Skin epidermis (tissue), 12 donors: ENCODE measurements at regions not wholly inside any gene's neighbourhood (a gene's known extent, or its start where the extent isn't known, plus 50 kb on each side); places are given as distances from the start of the nearest gene placed in this dataset.
A peak's percentile ranks its signal among the peaks of the same experiment; 100 is the strongest.
"Not testable (repeated sequence)": the region's sequence is repeated elsewhere in the genome, so short reads cannot be mapped to it uniquely, and the experiment has no call there.

Source experiments
- H3K27ac ChIP-seq, 21 experiments: fragments of 200-600 bp; sonication (generic) in 11 of 21; one replicate each; pipeline ENCODE4 v1.5.0; 2020; ENCODE audit warnings: mild to moderate bottlenecking in 3 of 21, inconsistent platforms in 2 of 21, moderate library complexity in 2 of 21
- H3K4me3 ChIP-seq, 7 experiments: fragments of 200-600 bp; sonication (generic) in 2 of 7; one replicate each; pipeline ENCODE4 v1.5.0; 2020; ENCODE audit warnings: inconsistent platforms in 2 of 7, mild to moderate bottlenecking in 2 of 7, moderate library complexity in 1 of 7

DNA sequence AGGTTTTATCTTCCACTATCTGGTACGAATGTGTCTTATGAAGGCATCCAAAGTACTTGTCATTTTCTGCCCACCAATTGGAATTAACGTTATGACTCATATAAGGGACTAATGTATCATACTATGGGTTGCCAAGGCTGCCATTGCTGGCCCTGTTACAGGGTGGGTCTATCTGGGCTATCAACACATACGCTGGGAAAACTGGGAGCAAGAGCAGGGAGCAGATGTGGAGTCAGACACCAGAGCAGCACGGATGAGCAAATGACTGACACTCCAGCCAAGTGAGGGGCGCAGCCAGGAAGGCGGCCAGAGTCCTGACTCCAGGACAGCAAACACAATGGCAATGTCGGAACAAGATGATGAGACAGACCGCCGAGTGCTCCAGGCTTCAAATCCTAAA, 145.9 kb downstream of the COPS8 start:
- H3K27ac ChIP-seq = peak overlapping the region in 9 of 21 experiments; percentile 9 to 77 (median 42)
- no peak overlapping the region for H3K4me3 ChIP-seq

DNA sequence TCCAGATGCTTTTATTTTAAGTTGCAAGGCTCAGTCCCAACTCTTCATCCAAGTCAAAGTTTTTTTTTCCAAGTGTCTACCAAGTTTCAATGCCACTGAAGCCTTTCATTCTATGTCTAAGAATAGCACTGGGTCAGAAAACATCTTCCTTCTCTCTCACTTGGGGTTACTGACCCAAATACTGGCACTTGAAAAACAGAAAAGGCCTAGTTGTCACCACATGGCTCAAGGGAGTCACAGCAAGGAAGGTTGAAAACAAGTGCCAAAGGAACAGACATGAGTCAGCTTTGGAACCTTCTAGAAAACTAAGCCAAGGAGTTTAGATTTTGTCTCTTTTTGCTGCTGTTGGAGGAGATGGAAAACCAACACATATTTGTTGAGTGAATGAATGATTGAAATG, 146.5 kb downstream of the COPS8 start:
- Histone ChIP-seq H3K4me3 (no peak overlapping the region), H3K27ac (peak overlapping the region in 5 of 21 experiments; percentile 19 to 76 (median 37))

DNA sequence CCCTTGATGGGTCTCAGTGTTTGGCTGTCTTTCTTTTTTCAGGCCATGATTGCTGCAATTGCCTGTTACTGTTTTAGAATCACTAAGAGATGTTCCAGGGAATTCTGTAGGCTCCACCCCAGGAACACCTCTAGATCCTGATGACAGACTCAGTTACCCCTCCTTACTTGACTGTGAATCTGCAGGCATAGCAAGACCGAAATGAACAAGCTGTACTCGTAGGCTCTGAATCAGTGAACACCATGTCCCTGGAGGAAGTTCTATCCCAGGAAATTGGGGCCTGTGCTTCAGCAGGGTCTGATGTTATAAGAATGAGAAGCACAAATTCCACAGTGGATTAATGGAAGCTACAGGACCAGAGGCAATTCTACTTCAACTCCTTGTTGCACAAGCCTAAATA, 148.6 kb downstream of the COPS8 start:
- Histone ChIP-seq H3K4me3 (no peak overlapping the region), H3K27ac (peak overlapping the region in 1 of 21 experiments; percentile 21)

DNA sequence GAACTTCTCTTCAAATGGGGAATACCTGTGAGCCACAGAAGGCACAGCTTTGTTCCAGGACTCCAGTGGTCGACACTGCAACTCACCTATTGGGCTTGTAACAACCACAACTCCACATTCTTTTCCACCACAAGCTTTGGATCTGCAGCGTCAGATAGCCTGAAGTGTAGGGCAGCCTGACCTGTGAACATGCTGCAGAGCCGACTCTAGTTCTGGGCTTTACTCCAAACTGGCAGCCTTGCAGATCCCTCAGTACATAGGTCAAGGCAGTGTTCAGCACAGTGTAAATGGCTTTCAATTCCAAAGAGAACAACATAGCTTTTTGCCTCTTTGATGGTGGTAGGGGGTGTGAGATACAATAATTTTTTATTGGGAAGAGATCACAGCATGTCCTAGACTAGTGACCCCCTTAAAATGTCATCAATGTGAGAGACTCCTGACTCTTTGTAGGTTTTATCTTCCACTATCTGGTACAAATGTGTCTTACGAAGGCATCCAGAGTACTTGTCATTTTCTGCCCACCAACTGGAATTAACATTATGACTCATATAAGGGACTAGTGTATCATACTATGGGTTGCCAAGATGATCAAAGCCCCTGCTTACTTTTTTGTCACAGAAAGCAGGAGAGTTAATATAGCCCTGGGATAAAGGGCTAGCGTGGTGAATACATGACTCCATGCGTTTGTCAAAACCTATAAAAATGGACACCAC, 149.8 kb downstream of the COPS8 start:
- Histone ChIP-seq H3K27ac (peak overlapping the region in 3 of 21 experiments; percentile 8 to 52 (median 10)), H3K4me3 (no peak overlapping the region)

DNA sequence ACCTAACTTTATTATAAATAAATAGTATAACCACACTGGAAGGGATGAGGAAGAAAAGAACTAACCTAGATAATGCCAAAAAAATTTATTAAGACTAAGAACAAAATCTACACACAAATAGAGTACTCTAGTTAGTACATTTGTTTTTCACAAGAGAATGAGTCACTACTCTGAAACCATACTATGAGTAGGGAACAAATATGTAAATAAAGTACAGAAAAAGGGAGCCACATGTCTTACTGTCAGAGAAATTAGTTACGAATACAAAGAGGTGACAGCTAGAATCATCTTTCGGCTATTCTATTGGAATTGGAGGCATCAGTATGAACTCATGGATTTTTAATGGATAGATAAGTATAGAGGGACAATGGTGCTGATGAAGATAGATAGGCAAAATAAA, 150.5 kb downstream of the COPS8 start:
- H3K27ac ChIP-seq = no peak overlapping the region

DNA sequence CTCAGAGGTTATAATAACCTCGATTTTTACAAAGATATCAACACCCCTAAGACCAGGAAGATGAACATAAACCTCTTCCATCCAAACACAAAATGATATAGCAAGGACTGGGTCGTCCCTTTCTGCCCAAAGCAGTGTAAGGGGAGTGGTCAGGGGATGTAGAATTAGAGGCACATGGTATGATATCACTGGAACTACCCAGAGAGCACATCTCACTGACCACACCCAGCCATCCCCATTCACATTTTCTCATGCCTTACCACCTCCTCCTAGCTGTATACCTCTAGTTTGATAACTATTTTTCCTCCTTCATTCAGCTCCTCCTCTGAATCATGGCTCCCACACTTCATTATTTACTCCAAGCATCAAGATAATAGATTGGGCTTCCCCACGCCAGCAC, 152.6 kb downstream of the COPS8 start:
- Histone ChIP-seq H3K4me3 (no peak overlapping the region), H3K27ac (no peak overlapping the region)

More for the DNA sequence above, 150.5 kb downstream of the COPS8 start:
- no peak overlapping the region for H3K4me3 ChIP-seq

DNA sequence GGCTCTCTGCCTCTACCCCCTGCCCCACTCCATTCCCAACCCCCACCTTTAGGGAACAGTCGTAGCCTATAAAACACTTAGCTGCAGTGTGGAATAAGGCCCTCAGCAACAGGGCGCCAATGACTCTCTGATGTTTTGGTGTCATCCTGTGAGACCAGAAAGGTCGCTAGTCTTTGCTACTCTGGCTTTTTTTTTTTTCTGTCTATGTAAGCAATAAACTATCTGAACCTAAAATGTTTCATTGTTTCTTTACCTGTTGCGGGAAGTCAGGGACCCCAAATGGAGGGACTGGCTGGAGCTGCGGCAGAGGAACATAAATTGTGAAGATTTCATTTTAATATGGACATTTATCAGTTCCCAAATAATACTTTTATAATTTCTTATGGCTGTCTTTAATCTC, 154.6 kb downstream of the COPS8 start:
- H3K4me3 ChIP-seq = no peak overlapping the region
- no peak overlapping the region for H3K27ac ChIP-seq

DNA sequence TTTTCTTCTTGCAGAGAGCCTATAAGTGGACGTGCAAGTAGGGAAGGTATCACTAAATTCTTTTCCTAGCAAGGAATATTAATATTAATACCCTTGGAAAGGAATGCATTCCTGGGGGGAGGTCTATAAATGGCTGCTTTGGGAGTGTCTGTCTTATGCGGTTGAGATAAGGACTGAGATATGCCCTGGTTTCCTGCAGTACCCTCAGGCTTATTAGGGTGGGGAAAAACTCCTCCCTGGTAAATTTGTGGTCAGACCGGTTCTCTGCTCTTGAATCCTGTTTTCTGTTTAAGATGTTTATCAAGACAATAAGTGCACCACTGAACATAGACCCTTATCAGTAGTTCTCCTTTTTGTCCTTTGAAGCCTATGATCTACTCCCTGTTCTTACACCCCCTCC, 155.2 kb downstream of the COPS8 start:
- H3K4me3 ChIP-seq, H3K27ac ChIP-seq: not testable (repeated sequence)

DNA sequence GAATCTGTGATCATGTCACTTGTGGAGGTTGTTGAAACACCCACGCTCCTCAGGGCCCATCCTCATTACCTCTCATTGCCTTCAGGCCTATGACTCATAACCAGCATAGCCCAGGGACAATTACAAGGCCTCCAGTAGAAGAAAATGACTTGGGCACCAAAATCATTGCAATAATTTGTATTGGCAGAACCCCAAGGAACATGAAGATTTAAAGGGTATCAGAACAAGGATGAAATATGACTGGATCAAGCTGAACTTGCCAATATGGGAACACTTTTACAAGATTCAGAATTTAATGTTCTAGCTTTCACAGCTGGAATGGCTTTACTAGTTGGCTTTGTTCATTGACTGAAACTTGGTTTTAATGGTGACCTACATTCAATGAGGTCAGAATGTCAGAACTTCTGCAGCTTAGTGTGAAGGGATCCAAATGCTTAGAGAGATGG, 156.4 kb downstream of the COPS8 start:
- Histone ChIP-seq H3K4me3 (no peak overlapping the region), H3K27ac (peak overlapping the region in 2 of 21 experiments; percentile 8 to 23)

DNA sequence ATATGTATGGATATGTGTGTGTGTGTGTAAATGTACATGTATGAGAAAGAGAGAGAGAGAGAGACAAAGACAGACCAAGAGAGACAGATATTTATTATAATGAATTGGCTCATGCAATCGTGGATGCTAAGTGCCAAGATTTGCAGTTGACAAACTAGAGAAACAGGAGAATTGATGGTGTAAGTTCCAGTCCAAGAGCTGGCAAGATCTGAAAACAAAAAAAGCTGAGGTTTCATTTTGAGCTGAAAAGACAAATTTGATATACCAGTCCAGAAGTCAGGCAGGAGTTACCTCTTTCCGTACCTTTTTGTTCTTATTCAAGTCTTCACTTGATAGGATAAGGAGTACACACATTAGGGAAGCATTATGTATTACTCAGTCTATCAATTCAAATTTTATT, 157.8 kb downstream of the COPS8 start:
- Histone ChIP-seq H3K27ac (peak overlapping the region in 1 of 21 experiments; percentile 65), H3K4me3 (no peak overlapping the region)

DNA sequence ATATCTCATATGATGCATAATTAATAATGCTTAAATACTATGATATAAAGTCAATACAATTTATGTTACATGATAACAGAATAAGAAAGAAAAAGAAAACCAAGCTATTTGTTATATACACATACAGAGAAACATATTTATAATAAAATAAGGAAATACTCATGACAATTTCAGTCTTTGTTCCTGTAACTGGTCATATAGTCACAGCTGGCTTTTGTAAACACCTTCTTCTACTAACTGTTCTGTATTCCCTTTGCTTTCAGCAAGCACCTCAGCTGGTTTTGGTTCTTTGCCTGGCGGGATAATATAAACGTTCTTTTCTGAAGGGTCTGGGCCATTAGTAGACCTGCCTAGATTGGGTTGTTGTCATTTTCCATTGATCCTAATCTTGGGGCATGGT, 158.5 kb downstream of the COPS8 start:
- peak overlapping the region in 14 of 21 experiments; percentile 5 to 77 (median 48) for H3K27ac ChIP-seq
- H3K4me3 ChIP-seq = no peak overlapping the region

DNA sequence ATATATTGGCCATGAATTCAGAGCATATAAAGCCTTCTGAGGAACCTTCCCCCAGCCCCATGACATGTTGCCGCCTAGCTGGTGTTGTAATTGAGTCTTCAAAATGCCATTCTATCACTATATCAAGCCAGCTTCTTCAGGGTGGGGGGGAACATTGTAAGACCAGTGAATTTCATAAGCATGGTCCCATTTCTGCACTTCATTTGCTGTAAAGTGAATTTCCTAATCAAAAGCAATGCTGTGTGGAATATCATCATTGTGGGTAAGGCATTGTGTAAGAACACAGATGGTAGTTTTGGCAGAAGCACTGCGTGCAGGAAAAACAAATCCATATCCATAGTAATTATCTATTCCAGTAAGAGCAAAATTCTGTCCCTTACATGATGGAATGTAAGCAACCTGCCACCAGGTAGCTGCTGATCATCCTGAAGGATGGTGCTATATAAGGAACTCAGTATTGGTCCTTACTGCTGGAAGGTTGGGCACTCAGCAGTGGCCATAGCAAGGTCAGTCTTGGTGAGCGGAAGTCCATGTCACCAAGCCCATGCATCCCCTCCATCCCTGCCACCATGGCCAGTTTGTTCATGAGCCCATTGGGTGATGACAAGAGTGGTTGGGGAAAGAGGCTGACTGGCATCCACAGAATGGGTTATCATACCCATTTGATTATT, 159.4 kb downstream of the COPS8 start:
- Histone ChIP-seq H3K4me3 (no peak overlapping the region), H3K27ac (peak overlapping the region in 14 of 21 experiments; percentile 2 to 77 (median 60))

DNA sequence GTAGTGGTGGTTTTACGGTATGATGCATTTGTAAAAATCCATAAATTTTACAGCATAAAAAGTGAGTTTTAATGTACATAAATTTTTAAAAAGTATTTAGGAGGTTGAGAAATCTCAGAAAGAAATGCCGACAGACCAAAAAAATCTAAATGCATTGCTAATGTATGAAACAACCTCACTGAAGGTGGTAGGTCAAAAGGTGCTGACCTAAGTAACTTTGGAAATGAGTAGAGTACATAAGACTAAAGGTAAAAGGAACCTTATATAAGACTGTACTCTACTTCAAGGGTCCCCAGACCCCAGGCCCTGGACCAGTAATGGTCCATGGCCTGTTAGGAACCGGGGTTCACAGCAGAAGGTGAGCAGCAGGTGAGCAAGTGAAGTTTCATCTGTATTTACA, 163.4 kb downstream of the COL6A3 start:
- H3K4me3 ChIP-seq = no peak overlapping the region

DNA sequence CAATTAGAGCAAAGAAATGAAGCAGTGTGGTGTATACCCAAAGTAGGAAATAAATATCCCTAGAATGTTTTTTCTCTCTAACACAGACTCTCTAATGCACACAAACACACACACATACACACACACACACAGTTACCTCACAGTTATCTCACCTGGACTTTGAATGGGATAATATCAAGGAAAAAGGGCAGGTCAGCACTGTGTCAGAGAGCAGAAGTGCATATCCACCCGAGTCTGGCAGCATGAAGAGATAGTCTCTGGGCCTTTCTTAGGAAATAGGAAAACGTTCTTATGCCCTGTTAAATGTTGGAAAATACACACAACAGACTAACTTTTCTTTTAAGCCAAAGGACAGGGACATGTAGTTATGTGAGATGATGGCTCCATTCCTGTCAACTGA, 162.0 kb downstream of the COL6A3 start:
- Histone ChIP-seq H3K4me3 (no peak overlapping the region), H3K27ac (no peak overlapping the region)

More for the DNA sequence above, 163.4 kb downstream of the COL6A3 start:
- no peak overlapping the region for H3K27ac ChIP-seq

DNA sequence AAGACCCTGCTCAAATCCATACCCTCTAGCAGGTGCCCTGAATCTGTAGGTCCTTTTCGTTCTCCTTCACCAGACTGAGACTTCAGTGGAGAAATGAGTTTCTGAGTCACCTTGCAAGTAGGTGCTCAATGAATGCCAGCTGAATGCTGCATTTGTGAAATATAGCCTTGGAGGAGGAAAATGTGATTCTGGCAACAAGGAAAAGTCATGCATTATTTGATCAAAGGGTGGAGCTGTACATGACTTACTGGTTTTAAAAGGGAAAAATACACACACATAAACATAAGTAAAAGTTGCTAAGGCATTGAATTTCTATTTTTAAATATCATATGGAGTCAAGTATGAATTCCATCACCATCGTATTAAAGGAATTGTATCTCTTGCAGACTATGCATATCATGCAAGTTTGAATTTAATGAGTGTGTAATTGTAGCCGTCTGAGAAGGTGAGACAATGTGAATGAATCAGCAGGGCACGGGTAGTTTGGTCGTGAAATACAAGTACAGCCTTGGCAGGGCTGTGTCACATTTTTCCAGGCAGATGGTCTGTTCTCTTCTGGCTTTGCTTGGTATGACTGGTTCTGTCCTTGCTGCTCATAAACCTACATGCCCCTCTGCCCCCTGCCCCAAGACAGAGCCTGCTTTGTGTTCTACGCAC, 160.8 kb downstream of the COL6A3 start:
- Histone ChIP-seq H3K27ac (peak overlapping the region in 7 of 21 experiments; percentile 38 to 87 (median 55)), H3K4me3 (no peak overlapping the region)

DNA sequence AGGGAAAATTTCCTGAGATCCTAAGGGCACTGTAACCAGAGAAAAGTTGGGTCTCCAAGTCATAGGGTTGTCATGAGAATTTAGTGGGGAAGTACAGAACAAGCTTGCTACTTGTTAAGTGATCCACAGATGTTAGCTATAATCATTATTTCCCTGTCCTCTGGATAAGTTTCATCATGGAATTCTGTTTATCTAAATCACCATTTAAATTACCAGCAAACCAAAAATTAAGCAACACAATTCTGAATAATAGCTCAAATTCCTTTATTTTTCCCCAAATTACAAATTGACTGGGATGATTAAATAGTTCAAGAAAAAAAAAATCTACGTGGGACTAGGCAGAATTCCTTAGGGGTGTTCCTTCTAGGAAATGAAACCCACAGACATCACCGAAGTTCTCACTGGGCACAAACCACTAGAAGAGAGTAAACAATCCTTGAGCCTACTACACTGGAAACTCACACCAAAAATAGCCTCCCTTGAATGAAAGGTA, 159.5 kb downstream of the COL6A3 start:
- Histone ChIP-seq H3K4me3 (no peak overlapping the region), H3K27ac (peak overlapping the region in 10 of 21 experiments; percentile 18 to 94 (median 70))

DNA sequence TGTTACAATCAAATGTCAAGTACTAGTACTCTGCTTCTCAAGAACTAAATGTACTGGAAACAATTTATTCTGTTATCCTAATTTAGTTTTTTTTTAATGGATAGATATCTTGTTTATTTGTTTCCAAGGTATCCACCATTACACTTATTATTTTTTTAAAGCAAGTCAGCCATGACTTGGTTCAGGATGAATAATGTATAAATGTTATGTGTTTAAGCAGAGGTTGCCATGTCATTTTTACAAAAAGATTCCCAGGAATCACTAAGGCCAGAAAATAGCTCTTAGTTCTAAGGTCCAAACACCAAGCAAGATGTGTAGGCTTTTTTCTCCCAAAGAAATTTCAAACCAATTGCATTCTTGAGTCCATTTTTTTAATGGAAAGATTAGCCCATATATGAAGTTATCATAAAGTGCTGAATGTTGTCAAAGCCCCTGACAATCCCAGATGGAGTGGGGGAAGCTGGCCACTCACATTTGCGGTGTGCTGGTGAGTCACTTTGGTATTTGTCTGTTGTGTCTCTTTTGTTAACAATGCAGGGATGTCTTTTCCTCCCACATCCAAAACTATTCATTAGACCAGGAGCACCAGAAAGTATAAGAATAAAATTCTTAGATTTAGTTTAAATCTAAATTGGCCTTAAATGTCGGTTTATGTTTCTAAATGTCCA, 158.9 kb downstream of the COL6A3 start:
- Histone ChIP-seq H3K27ac (peak overlapping the region in 12 of 21 experiments; percentile 6 to 94 (median 72)), H3K4me3 (no peak overlapping the region)

DNA sequence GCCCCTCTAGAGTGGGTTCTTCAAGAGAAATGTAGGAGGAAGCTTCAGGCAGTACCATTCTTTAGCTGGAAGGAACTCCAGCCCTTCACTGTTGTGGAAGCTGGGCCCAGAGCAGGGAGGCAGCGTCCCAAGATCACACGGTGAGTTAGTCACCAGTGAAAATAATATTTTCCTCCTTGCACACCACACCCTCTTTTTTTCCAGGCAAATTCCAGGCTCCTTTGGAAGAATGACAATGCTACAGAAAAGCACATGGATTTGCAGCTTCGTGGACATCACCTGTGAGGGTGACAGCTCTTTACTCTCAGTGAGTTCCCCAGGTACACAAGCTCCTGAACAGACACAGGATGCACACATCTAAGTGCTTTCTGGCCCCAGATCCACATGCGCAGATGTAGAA, 157.1 kb downstream of the COL6A3 start:
- no peak overlapping the region for H3K4me3 ChIP-seq
- peak overlapping the region in 20 of 21 experiments; percentile 39 to 94 (median 74) for H3K27ac ChIP-seq

DNA sequence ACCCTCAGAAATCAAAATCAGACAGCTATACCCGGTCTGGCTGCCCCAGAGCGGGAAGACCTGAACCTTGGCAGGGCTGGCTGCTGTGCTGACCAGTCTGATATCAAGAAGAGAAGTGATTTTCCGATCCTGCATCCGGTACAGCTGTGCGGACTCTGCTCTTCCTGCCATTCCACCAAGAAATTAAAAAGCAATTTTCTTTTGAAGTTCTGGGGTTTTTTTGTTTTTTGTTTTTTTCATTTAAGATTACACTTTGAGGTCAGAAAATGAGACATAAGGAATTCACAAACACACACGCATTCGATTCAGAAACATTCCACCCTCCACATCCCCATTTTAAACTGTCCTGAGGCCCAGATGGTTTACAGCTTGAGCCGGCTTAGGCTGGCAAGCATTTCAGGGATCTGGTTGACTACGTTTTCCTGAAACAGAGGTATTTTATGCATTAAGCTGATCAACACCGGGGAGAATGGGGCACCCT, 156.5 kb downstream of the COL6A3 start:
- peak overlapping the region in 19 of 21 experiments; percentile 39 to 94 (median 73) for H3K27ac ChIP-seq
- H3K4me3 ChIP-seq = no peak overlapping the region

DNA sequence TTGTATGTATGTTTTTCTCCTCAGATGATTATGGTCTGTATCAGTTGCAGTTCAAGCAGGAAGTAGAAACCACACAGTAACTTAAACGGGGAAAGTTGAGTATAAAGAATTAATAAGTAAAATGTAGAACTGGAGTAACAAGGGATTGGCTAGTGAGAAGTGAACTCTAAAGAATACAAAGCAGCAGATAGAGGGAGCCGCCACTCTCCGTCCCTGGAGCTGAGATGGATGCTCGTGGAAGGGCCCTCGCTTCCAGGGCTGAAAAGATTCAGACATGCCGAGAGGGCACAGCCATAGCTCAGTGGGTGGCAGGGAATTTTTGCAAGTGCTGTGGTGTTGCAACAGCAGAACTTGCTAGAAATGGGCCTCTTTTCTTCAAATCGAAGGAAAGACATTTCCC, 155.8 kb downstream of the COL6A3 start:
- H3K4me3 ChIP-seq = no peak overlapping the region
- peak overlapping the region in 18 of 21 experiments; percentile 18 to 94 (median 70) for H3K27ac ChIP-seq
